Keratinocyte (primary cell): ENCODE measurements at regions not wholly inside any gene's neighbourhood (a gene's known extent, or its start where the extent isn't known, plus 50 kb on each side); places are given as distances from the start of the nearest gene placed in this dataset.

Source experiments
- CTCF ChIP-seq, 3 experiments: IDR thresholded peaks in 1 of 3; conservative IDR thresholded peaks in 1 of 3; optimal IDR thresholded peaks in 1 of 3; 2 replicates in 2 of 3; 3 replicates in 1 of 3; pipeline versions ENCODE3 to v1.5.1; 2011; ENCODE audit warnings: low read length in 3 of 3, mild to moderate bottlenecking in 3 of 3, moderate library complexity in 2 of 3, control low read depth in 1 of 3, inconsistent platforms in 1 of 3; ENCODE audit not compliant: insufficient read depth in 2 of 3; ENCODE audit errors: extremely low read depth in 1 of 3
- EZH2 ChIP-seq: IDR thresholded peaks from one replicate; pipeline ENCODE4 v1.6.1; 2012; ENCODE audit warnings: inconsistent platforms, mild to moderate bottlenecking, low read length, moderate library complexity

- TF ChIP-seq CTCF (optimal IDR thresholded peaks at IDR 0.05 in 1 of 3, IDR thresholded peaks at IDR 0.05 in 1 of 3, conservative IDR thresholded peaks at IDR 0.05 in 1 of 3; ENCODE audit: extremely low read depth in 1 of 3, insufficient read depth in 2 of 3, low read length in 3 of 3), result no peak
- TF ChIP-seq EZH2, result no peak
These were observed 371.9 kb upstream of the VRK2 start for GRCh38 chr2:57674743-57675142.
